Esophagus mucosa (tissue), 1 donor: ENCODE measurements at regions not wholly inside any gene's neighbourhood (a gene's known extent, or its start where the extent isn't known, plus 50 kb on each side); places are given as distances from the start of the nearest gene placed in this dataset.
"Not testable (repeated sequence)": the region's sequence is repeated elsewhere in the genome, so short reads cannot be mapped to it uniquely, and the experiment has no call there.

Experiments used
- ATAC-seq: fragments of 200-7000 bp; cut with Tn5 transposase; one replicate; pipeline ENCODE4 v1.9.1; 2020
- donor health status: DM: yes; HTN: yes; CAD: no.

- peak; percentile 29 for ATAC-seq
These were observed 97.1 kb downstream of the PPIAL4G start for GRCh38 chr1:148386031-148386398.

- peak; percentile 8 for ATAC-seq
These were observed 97.6 kb downstream of the PPIAL4G start for GRCh38 chr1:148385371-148386030.

- peak; percentile 26 for ATAC-seq
These were observed 99.1 kb downstream of the PPIAL4G start for GRCh38 chr1:148383966-148384365.

GRCh38 chr1:148379697-148380096, 103.4 kb downstream of the PPIAL4G start:
- no peak for ATAC-seq

- no peak for ATAC-seq
These were observed 104.0 kb downstream of the PPIAL4G start for GRCh38 chr1:148379170-148379500.

- ATAC-seq: not testable (repeated sequence)
These were observed 105.1 kb downstream of the PPIAL4G start for GRCh38 chr1:148377992-148378391.

- ATAC-seq: not testable (repeated sequence)
These were observed 106.1 kb downstream of the PPIAL4G start for GRCh38 chr1:148377045-148377444.

- ATAC-seq: no peak
These were observed 109.0 kb downstream of the PPIAL4G start for GRCh38 chr1:148374101-148374500.

GRCh38 chr1:148373192-148373925, 109.7 kb downstream of the PPIAL4G start:
- ATAC-seq: peak; percentile 19

- peak; percentile 80 for ATAC-seq
These were observed 110.4 kb downstream of the PPIAL4G start for GRCh38 chr1:148372731-148373130.

GRCh38 chr1:148372051-148372726, 110.9 kb downstream of the PPIAL4G start:
- ATAC-seq: peak; percentile 71

- peak; percentile 90 for ATAC-seq
These were observed 111.5 kb downstream of the PPIAL4G start for GRCh38 chr1:148371551-148371994.

- ATAC-seq: not testable (repeated sequence)
These were observed 112.4 kb downstream of the PPIAL4G start for GRCh38 chr1:148370661-148371060.

GRCh38 chr1:148367596-148367995, 115.5 kb downstream of the PPIAL4G start:
- ATAC-seq: no peak

- peak; percentile 20 for ATAC-seq
These were observed 116.9 kb downstream of the PPIAL4G start for GRCh38 chr1:148366136-148366753.

- not testable (repeated sequence) for ATAC-seq
These were observed 118.0 kb downstream of the PPIAL4G start for GRCh38 chr1:148365151-148365550.

GRCh38 chr1:148363979-148364378, 119.1 kb downstream of the PPIAL4G start:
- ATAC-seq: not testable (repeated sequence)

GRCh38 chr1:148363439-148363810, 119.7 kb downstream of the PPIAL4G start:
- peak; percentile 65 for ATAC-seq

- peak; percentile 98 for ATAC-seq
These were observed 120.3 kb downstream of the PPIAL4G start for GRCh38 chr1:148362626-148363438.

GRCh38 chr1:148362216-148362611, 120.9 kb downstream of the PPIAL4G start:
- ATAC-seq: peak; percentile 73

- not testable (repeated sequence) for ATAC-seq
These were observed 121.5 kb downstream of the PPIAL4G start for GRCh38 chr1:148361427-148362215.
